Effector memory CD8-positive, alpha-beta T cell (primary cell): ENCODE measurements at regions not wholly inside any gene's neighbourhood (a gene's known extent, or its start where the extent isn't known, plus 50 kb on each side); places are given as distances from the start of the nearest gene placed in this dataset.
"Not testable (repeated sequence)": the region's sequence is repeated elsewhere in the genome, so short reads cannot be mapped to it uniquely, and the experiment has no call there.

Experiments
- ATAC-seq: fragments of 150-1000 bp; cut with Tn5 transposase; replicated peaks from 2 replicates; pipeline ENCODE4 v1.10.0; 2021; ENCODE audit warnings: mild to moderate bottlenecking, moderate library complexity
- DNase-seq, 3 experiments: peaks; one replicate each; pipeline ENCODE4 v3.0.0; 2021
- H3K27ac Mint-ChIP-seq, 2 donors: one replicate each; pipeline ENCODE4 v1.8.0; 2022; ENCODE audit warnings: mild to moderate bottlenecking in 2 of 2, mixed read lengths in 2 of 2, moderate library complexity in 2 of 2
- H3K27me3 Mint-ChIP-seq, 2 donors: one replicate each; pipeline ENCODE4 v1.8.0; 2022; ENCODE audit warnings: mixed read lengths in 2 of 2
- H3K36me3 Mint-ChIP-seq: one replicate; pipeline ENCODE4 v1.8.0; 2022; ENCODE audit warnings: mild to moderate bottlenecking, moderate library complexity, mixed read lengths; ENCODE audit not compliant: insufficient read depth
- H3K4me1 Mint-ChIP-seq, 2 donors: one replicate each; pipeline ENCODE4 v1.8.0; 2022; ENCODE audit warnings: low read depth in 2 of 2, mixed read lengths in 2 of 2
- H3K4me3 Mint-ChIP-seq, 2 donors: one replicate each; pipeline ENCODE4 v1.8.0; 2022; ENCODE audit warnings: mild to moderate bottlenecking in 2 of 2, mixed read lengths in 2 of 2, moderate library complexity in 2 of 2
- H3K9me3 Mint-ChIP-seq, 2 donors: one replicate each; pipeline ENCODE4 v1.8.0; 2022; ENCODE audit warnings: mixed read lengths in 2 of 2

GRCh38 chrY:7718626-7719025 is 807.1 kb upstream of the AMELY start:
- DNase-seq (no peak), ATAC-seq (no peak)
- Mint-ChIP-seq H3K27ac (no peak overlapping the region), H3K36me3 (no peaks in the 10 kb centered on the region), H3K27me3 (peaks cover 5 to 15% of the 10 kb centered on the region in 2 donors), H3K9me3 (no peaks in the 10 kb centered on the region), H3K4me1 (no peaks in the 10 kb centered on the region), H3K4me3 (no peak overlapping the region)

- ATAC-seq (no peak), DNase-seq (no peak)
- H3K27ac Mint-ChIP-seq, result no peak overlapping the region
- no peaks in the 10 kb centered on the region for H3K4me1 Mint-ChIP-seq
- no peaks in the 10 kb centered on the region for H3K9me3 Mint-ChIP-seq
- peaks cover under 1 to 20% of the 10 kb centered on the region in 2 donors for H3K27me3 Mint-ChIP-seq
- no peak overlapping the region for H3K4me3 Mint-ChIP-seq
- H3K36me3 Mint-ChIP-seq, result no peaks in the 10 kb centered on the region
Measured at GRCh38 chrY:7718126-7718525, 806.6 kb upstream of the AMELY start.

- ATAC-seq, result no peak
- Mint-ChIP-seq H3K4me3 (no peak overlapping the region), H3K27ac (no peak overlapping the region), H3K9me3 (no peaks in the 10 kb centered on the region), H3K4me1 (no peaks in the 10 kb centered on the region), H3K36me3 (no peaks in the 10 kb centered on the region), H3K27me3 (peaks cover 21 to 33% of the 10 kb centered on the region in 2 donors)
- DNase-seq, result no peak
Measured at GRCh38 chrY:7714426-7714825, 802.9 kb upstream of the AMELY start.

GRCh38 chrY:7713738-7714137 is 802.2 kb upstream of the AMELY start:
- H3K27me3 Mint-ChIP-seq, result peaks cover 22 to 36% of the 10 kb centered on the region in 2 donors
- DNase-seq, ATAC-seq, H3K4me1 Mint-ChIP-seq, H3K36me3 Mint-ChIP-seq, H3K27ac Mint-ChIP-seq, H3K9me3 Mint-ChIP-seq, H3K4me3 Mint-ChIP-seq: not testable (repeated sequence)

- ATAC-seq, result no peak
- Mint-ChIP-seq H3K27me3 (peaks cover 31 to 44% of the 10 kb centered on the region in 2 donors), H3K4me3 (no peak overlapping the region), H3K27ac (no peak overlapping the region), H3K36me3 (no peaks in the 10 kb centered on the region), H3K9me3 (no peaks in the 10 kb centered on the region), H3K4me1 (no peaks in the 10 kb centered on the region)
- no peak for DNase-seq
Measured at GRCh38 chrY:7712289-7712688, 800.7 kb upstream of the AMELY start.

GRCh38 chrY:7703578-7704140 is 792.1 kb upstream of the AMELY start:
- no peak overlapping the region for H3K4me3 Mint-ChIP-seq
- ATAC-seq, result no peak
- no peaks in the 10 kb centered on the region for H3K9me3 Mint-ChIP-seq

GRCh38 chrY:7702481-7702880 is 790.9 kb upstream of the AMELY start:
- DNase-seq, result no peak
- H3K27ac Mint-ChIP-seq, result no peak overlapping the region
- ATAC-seq, result no peak
- H3K27me3 Mint-ChIP-seq, result peaks cover 0 to 5% of the 10 kb centered on the region in 2 donors
- no peaks in the 10 kb centered on the region for H3K9me3 Mint-ChIP-seq
- no peaks in the 10 kb centered on the region for H3K36me3 Mint-ChIP-seq
- no peaks in the 10 kb centered on the region for H3K4me1 Mint-ChIP-seq
- no peak overlapping the region for H3K4me3 Mint-ChIP-seq

More at GRCh38 chrY:7703578-7704140, 792.1 kb upstream of the AMELY start:
- no peaks in the 10 kb centered on the region for H3K36me3 Mint-ChIP-seq
- H3K27me3 Mint-ChIP-seq, result peaks cover 9 to 12% of the 10 kb centered on the region in 2 donors
- H3K27ac Mint-ChIP-seq, result no peak overlapping the region
- no peak for DNase-seq
- H3K4me1 Mint-ChIP-seq, result no peaks in the 10 kb centered on the region

- DNase-seq (no peak), ATAC-seq (no peak)
- Mint-ChIP-seq H3K27me3 (peaks cover 0 to 5% of the 10 kb centered on the region in 2 donors), H3K27ac (no peak overlapping the region), H3K4me1 (no peaks in the 10 kb centered on the region), H3K9me3 (no peaks in the 10 kb centered on the region), H3K36me3 (no peaks in the 10 kb centered on the region), H3K4me3 (no peak overlapping the region)
Measured at GRCh38 chrY:7701676-7702075, 790.1 kb upstream of the AMELY start.

GRCh38 chrY:7697506-7697905 is 786.0 kb upstream of the AMELY start:
- DNase-seq, result no peak
- Mint-ChIP-seq H3K27me3 (no peaks in the 10 kb centered on the region), H3K4me1 (no peaks in the 10 kb centered on the region), H3K9me3 (no peaks in the 10 kb centered on the region), H3K4me3 (no peak overlapping the region), H3K36me3 (no peaks in the 10 kb centered on the region), H3K27ac (no peak overlapping the region)
- no peak for ATAC-seq

- no peak overlapping the region for H3K27ac Mint-ChIP-seq
- no peaks in the 10 kb centered on the region for H3K4me1 Mint-ChIP-seq
- H3K36me3 Mint-ChIP-seq, result no peaks in the 10 kb centered on the region
- peaks cover 0 to 8% of the 10 kb centered on the region in 2 donors for H3K27me3 Mint-ChIP-seq
- ATAC-seq (no peak), DNase-seq (no peak)
- no peak overlapping the region for H3K4me3 Mint-ChIP-seq
- H3K9me3 Mint-ChIP-seq, result no peaks in the 10 kb centered on the region
Measured at GRCh38 chrY:7692701-7693100, 781.1 kb upstream of the AMELY start.

- ATAC-seq (no peak), DNase-seq (no peak)
- Mint-ChIP-seq H3K9me3 (no peaks in the 10 kb centered on the region), H3K4me1 (no peaks in the 10 kb centered on the region), H3K27me3 (peaks cover 0 to 8% of the 10 kb centered on the region in 2 donors), H3K4me3 (no peak overlapping the region), H3K36me3 (no peaks in the 10 kb centered on the region), H3K27ac (no peak overlapping the region)
Measured at GRCh38 chrY:7687086-7687485, 775.5 kb upstream of the AMELY start.

GRCh38 chrY:7684546-7684945 is 773.0 kb upstream of the AMELY start:
- Mint-ChIP-seq H3K4me3 (no peak overlapping the region), H3K27me3 (no peaks in the 10 kb centered on the region), H3K27ac (no peak overlapping the region), H3K36me3 (no peaks in the 10 kb centered on the region), H3K9me3 (no peaks in the 10 kb centered on the region), H3K4me1 (no peaks in the 10 kb centered on the region)
- ATAC-seq, result no peak
- no peak for DNase-seq

- no peaks in the 10 kb centered on the region for H3K9me3 Mint-ChIP-seq
- H3K4me1 Mint-ChIP-seq, result no peaks in the 10 kb centered on the region
- H3K27me3 Mint-ChIP-seq, result peaks cover 0 to 6% of the 10 kb centered on the region in 2 donors
- no peak for ATAC-seq
- no peak overlapping the region for H3K27ac Mint-ChIP-seq
- H3K4me3 Mint-ChIP-seq, result no peak overlapping the region
- DNase-seq, result no peak
- no peaks in the 10 kb centered on the region for H3K36me3 Mint-ChIP-seq
Measured at GRCh38 chrY:7682386-7682785, 770.8 kb upstream of the AMELY start.

GRCh38 chrY:7681426-7681825 is 769.9 kb upstream of the AMELY start:
- DNase-seq (no peak), ATAC-seq (no peak)
- Mint-ChIP-seq H3K9me3 (no peaks in the 10 kb centered on the region), H3K4me3 (no peak overlapping the region), H3K27me3 (peaks cover 0 to 6% of the 10 kb centered on the region in 2 donors), H3K36me3 (no peaks in the 10 kb centered on the region), H3K27ac (no peak overlapping the region), H3K4me1 (no peaks in the 10 kb centered on the region)

GRCh38 chrY:7674465-7674864 is 762.9 kb upstream of the AMELY start:
- DNase-seq (no peak), ATAC-seq (no peak)
- no peak overlapping the region for H3K27ac Mint-ChIP-seq
- no peaks in the 10 kb centered on the region for H3K36me3 Mint-ChIP-seq
- peaks cover 0 to 17% of the 10 kb centered on the region in 2 donors for H3K27me3 Mint-ChIP-seq
- no peaks in the 10 kb centered on the region for H3K4me1 Mint-ChIP-seq
- H3K4me3 Mint-ChIP-seq, result no peak overlapping the region
- no peaks in the 10 kb centered on the region for H3K9me3 Mint-ChIP-seq
